Left forelimb (tissue), 1 donor: ENCODE measurements at regions not wholly inside any gene's neighbourhood (a gene's known extent, or its start where the extent isn't known, plus 50 kb on each side); places are given as distances from the start of the nearest gene placed in this dataset.

ENCODE experiments used
- DNase-seq: peaks from one replicate; pipeline ENCODE4 v3.0.0-alpha.2; 2018; ENCODE audit warnings: low spot score

GRCh38 chr2:100627330-100628300 lies 64.8 kb downstream of the PDCL3 start:
- no peak for DNase-seq

GRCh38 chr2:100628506-100628905 lies 65.7 kb downstream of the PDCL3 start:
- DNase-seq: no peak

GRCh38 chr2:100629309-100629708 lies 66.5 kb downstream of the PDCL3 start:
- DNase-seq: no peak

GRCh38 chr2:100630473-100630977 lies 67.7 kb downstream of the PDCL3 start:
- DNase-seq: no peak

- no peak for DNase-seq
Observed at GRCh38 chr2:100632037-100632436, 69.2 kb downstream of the PDCL3 start.

- no peak for DNase-seq
Observed at GRCh38 chr2:100632759-100633158, 70.0 kb downstream of the PDCL3 start.

- no peak for DNase-seq
Observed at GRCh38 chr2:100639588-100640390, 77.0 kb downstream of the PDCL3 start.

- no peak for DNase-seq
Observed at GRCh38 chr2:100640431-100641124, 77.8 kb downstream of the PDCL3 start.

- no peak for DNase-seq
Observed at GRCh38 chr2:100641125-100641435, 78.3 kb downstream of the PDCL3 start.

- DNase-seq: no peak
Observed at GRCh38 chr2:100642425-100642824, 79.6 kb downstream of the PDCL3 start.

GRCh38 chr2:100643467-100643866 lies 80.7 kb downstream of the PDCL3 start:
- no peak for DNase-seq

- DNase-seq: no peak
Observed at GRCh38 chr2:100643906-100644501, 81.2 kb downstream of the PDCL3 start.

- DNase-seq: no peak
Observed at GRCh38 chr2:100645695-100646429, 83.1 kb downstream of the PDCL3 start.

- DNase-seq: no peak
Observed at GRCh38 chr2:100647709-100648108, 84.9 kb downstream of the PDCL3 start.

- no peak for DNase-seq
Observed at GRCh38 chr2:100650151-100650550, 87.4 kb downstream of the PDCL3 start.

- DNase-seq: no peak
Observed at GRCh38 chr2:100653449-100654035, 90.7 kb downstream of the PDCL3 start.

GRCh38 chr2:100654611-100655010 lies 91.8 kb downstream of the PDCL3 start:
- no peak for DNase-seq

- DNase-seq: no peak
Observed at GRCh38 chr2:100655446-100655845, 92.7 kb downstream of the PDCL3 start.

GRCh38 chr2:100655936-100656534 lies 93.2 kb downstream of the PDCL3 start:
- DNase-seq: no peak

- no peak for DNase-seq
Observed at GRCh38 chr2:100658017-100658416, 95.2 kb downstream of the PDCL3 start.
